Fibroblast of lung (primary cell): ENCODE measurements at regions not wholly inside any gene's neighbourhood (a gene's known extent, or its start where the extent isn't known, plus 50 kb on each side); places are given as distances from the start of the nearest gene placed in this dataset.

Experiments
- DNase-seq, 2 donors: peaks; one replicate each; pipeline versions ENCODE4 v3.0.0 to v3.0.0-alpha.2; 2010; ENCODE audit warnings: low read depth in 2 of 2
- H2AFZ ChIP-seq: 2 replicates; pipeline ENCODE4 v1.5.1; 2012; ENCODE audit warnings: low read length, control low read depth, inconsistent platforms
- H3K27ac ChIP-seq: 2 replicates; pipeline ENCODE4 v1.5.1; 2011; ENCODE audit warnings: low read length, control low read depth; ENCODE audit not compliant: insufficient read depth
- H3K27me3 ChIP-seq: 2 replicates; pipeline ENCODE4 v1.5.1; 2011; ENCODE audit warnings: mild to moderate bottlenecking, low read length; ENCODE audit not compliant: control insufficient read depth, insufficient read depth
- H3K36me3 ChIP-seq: 2 replicates; pipeline ENCODE4 v1.5.1; 2011; ENCODE audit warnings: low read length; ENCODE audit not compliant: control insufficient read depth, insufficient read depth
- H3K4me1 ChIP-seq: 2 replicates; pipeline ENCODE4 v1.5.1; 2011; ENCODE audit warnings: low read length; ENCODE audit not compliant: control insufficient read depth, insufficient read depth; ENCODE audit errors: extremely low read depth
- H3K4me2 ChIP-seq: 2 replicates; pipeline ENCODE4 v1.5.1; 2011; ENCODE audit warnings: low read length, control low read depth; ENCODE audit not compliant: insufficient read depth; ENCODE audit errors: extremely low read depth
- H3K4me3 ChIP-seq, 4 experiments: fragments of 200-600 bp in 1 of 4; sonication (generic) in 1 of 4; replicated peaks in 1 of 4; 2 replicates each; pipeline ENCODE4 v1.5.1; 2011 to 2016; ENCODE audit warnings: low read length in 4 of 4, low read depth in 3 of 4, mild to moderate bottlenecking in 3 of 4, control low read depth in 2 of 4, inconsistent platforms in 1 of 4, mixed read lengths in 1 of 4; ENCODE audit not compliant: insufficient read depth in 1 of 4; ENCODE audit errors: control extremely low read depth in 1 of 4
- H3K79me2 ChIP-seq: 2 replicates; pipeline ENCODE4 v1.5.1; 2012; ENCODE audit warnings: mild to moderate bottlenecking, low read length, inconsistent platforms; ENCODE audit not compliant: control insufficient read depth, insufficient read depth
- H3K9ac ChIP-seq: 2 replicates; pipeline ENCODE4 v1.5.1; 2011; ENCODE audit warnings: mild to moderate bottlenecking, low read length, control low read depth; ENCODE audit not compliant: insufficient read depth
- H3K9me3 ChIP-seq: 2 replicates; pipeline ENCODE4 v1.5.1; 2012; ENCODE audit warnings: low read depth, low read length; ENCODE audit not compliant: control insufficient read depth, insufficient read depth
- H4K20me1 ChIP-seq: 2 replicates; pipeline ENCODE4 v1.5.1; 2011; ENCODE audit warnings: low read length; ENCODE audit not compliant: control insufficient read depth, insufficient read depth; ENCODE audit errors: extremely low read depth
- EZH2 ChIP-seq: IDR thresholded peaks from 2 replicates; pipeline ENCODE4 v1.5.1; 2012; ENCODE audit warnings: low read length, control low read depth, mild to moderate bottlenecking; ENCODE audit errors: missing control alignments
- TF ChIP-seq, protein P1 (sequence below), 2 donors: IDR thresholded peaks in 1 of 2; conservative IDR thresholded peaks in 1 of 2; 1 replicate in 1 of 2; 2 replicates in 1 of 2; pipeline ENCODE4 v1.5.1; 2011 to 2012; ENCODE audit warnings: low read length in 2 of 2, control low read depth in 1 of 2, inconsistent platforms in 1 of 2, low read depth in 1 of 2, mild to moderate bottlenecking in 1 of 2

DNA sequence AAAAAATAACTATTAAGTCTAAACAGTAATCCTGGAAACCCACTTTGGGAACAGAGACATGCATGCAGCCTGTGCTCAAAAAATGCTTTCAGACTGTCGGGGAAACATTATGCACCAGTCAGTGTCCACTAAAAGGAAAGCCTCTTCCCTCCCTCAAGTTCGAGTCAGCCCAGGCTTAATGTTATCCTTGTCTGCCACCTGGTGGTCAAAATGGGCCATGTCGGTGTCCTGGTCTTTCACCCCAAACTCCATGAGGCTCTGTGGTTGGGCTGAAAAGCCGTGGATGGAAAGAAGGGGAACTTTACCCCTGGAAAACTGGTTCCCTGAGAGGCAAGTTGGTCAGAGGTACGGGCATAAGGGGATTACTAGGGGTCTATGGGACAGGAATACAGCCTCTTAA is 88.4 kb upstream of the ZNF492 start:
- Histone ChIP-seq H4K20me1 (no peaks in the 10 kb centered on the region), H3K4me1 (no peaks in the 10 kb centered on the region), H2AFZ (no peak overlapping the region), H3K4me3 (no peak overlapping the region), H3K9ac (no peak overlapping the region), H3K27ac (no peak overlapping the region), H3K36me3 (no peaks in the 10 kb centered on the region), H3K79me2 (no peaks in the 10 kb centered on the region), H3K9me3 (no peaks in the 10 kb centered on the region), H3K27me3 (no peaks in the 10 kb centered on the region), H3K4me2 (no peak overlapping the region)
- DNase-seq = peak in 1 of 2 donors; percentile 0
- no peak for TF ChIP-seq EZH2
- TF ChIP-seq, protein P1, sequence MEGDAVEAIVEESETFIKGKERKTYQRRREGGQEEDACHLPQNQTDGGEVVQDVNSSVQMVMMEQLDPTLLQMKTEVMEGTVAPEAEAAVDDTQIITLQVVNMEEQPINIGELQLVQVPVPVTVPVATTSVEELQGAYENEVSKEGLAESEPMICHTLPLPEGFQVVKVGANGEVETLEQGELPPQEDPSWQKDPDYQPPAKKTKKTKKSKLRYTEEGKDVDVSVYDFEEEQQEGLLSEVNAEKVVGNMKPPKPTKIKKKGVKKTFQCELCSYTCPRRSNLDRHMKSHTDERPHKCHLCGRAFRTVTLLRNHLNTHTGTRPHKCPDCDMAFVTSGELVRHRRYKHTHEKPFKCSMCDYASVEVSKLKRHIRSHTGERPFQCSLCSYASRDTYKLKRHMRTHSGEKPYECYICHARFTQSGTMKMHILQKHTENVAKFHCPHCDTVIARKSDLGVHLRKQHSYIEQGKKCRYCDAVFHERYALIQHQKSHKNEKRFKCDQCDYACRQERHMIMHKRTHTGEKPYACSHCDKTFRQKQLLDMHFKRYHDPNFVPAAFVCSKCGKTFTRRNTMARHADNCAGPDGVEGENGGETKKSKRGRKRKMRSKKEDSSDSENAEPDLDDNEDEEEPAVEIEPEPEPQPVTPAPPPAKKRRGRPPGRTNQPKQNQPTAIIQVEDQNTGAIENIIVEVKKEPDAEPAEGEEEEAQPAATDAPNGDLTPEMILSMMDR (conservative IDR thresholded peaks at IDR 0.05 in 1 of 2, IDR thresholded peaks at IDR 0.05 in 1 of 2; ENCODE audit: low read depth in 1 of 2, low read length in 2 of 2) = peak in 1 of 2 donors; percentile 10

DNA sequence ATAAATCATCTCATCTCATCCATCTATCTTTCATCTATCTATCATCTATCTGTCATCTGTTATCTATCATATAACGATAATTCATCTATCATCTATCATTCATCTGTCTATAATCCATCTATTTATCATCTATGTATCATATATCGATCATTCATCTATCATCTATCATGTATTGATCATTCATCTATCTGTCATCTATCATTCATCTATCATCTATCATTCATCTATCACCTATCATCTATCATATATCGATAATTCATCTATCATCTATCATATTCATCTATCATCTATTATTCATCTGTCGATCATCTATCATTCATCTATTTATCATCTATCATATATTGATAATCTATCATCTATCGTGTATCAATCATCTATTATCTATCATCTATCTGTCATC is 100.4 kb upstream of the ZNF492 start:
- no peak for TF ChIP-seq EZH2
- TF ChIP-seq, protein P1 (conservative IDR thresholded peaks at IDR 0.05 in 1 of 2, IDR thresholded peaks at IDR 0.05 in 1 of 2; ENCODE audit: low read depth in 1 of 2, low read length in 2 of 2) = no peak
- Histone ChIP-seq H2AFZ (no peak overlapping the region), H3K9ac (no peak overlapping the region), H3K9me3 (no peaks in the 10 kb centered on the region), H3K4me1 (no peaks in the 10 kb centered on the region), H3K4me2 (no peak overlapping the region), H4K20me1 (no peaks in the 10 kb centered on the region), H3K4me3 (no peak overlapping the region), H3K79me2 (no peaks in the 10 kb centered on the region), H3K27ac (no peak overlapping the region), H3K27me3 (no peaks in the 10 kb centered on the region), H3K36me3 (no peaks in the 10 kb centered on the region)
- no peak for DNase-seq

DNA sequence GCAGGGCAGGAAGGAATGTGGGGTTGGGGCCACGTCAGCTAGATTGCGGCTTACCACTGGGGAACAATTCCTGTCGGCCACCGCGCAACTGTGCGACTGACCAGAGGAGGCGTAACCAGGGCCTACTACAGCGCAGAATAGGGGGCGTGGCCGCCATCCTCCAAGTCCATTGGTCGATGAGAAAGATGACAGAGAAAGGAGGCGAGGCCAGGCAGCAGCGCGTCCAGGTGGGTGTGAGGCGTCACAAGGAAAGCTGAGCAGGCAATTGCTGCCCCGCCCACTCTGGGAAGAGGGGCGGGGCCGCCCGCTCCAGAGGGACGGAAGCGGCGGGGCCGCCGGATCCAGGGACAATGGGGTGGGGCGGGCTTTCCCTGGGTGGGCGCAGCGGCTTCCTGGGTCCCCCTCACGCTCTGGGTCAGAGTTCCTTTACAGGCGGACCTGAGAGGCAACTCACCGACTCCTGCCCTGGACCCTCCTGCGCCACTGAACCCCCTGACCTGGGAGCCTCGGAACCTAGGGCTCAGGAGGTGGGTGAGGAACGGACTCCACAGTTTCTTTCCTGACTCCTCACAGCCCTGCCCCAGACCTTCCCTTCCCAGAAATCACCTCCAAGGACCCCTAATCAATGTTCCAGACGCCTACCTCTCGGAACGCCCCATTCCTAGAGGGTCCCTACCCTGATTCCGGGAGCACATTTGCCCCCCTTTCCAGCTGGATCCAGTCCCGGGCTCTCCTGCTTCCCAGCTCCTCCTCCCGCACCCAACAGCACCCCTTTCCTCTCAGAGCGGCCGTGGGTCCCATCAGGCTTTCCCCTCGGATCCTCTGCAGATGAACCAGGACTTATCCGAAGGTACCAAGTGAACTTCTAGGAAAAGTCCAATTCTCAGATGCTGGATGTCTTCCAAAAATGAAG is 101.5 kb upstream of the ZNF492 start:
- Histone ChIP-seq H3K4me3 (no peak overlapping the region), H3K9ac (no peak overlapping the region), H4K20me1 (no peaks in the 10 kb centered on the region), H3K4me1 (no peaks in the 10 kb centered on the region), H3K27ac (no peak overlapping the region), H3K79me2 (no peaks in the 10 kb centered on the region), H2AFZ (no peak overlapping the region), H3K9me3 (no peaks in the 10 kb centered on the region), H3K36me3 (no peaks in the 10 kb centered on the region), H3K4me2 (no peak overlapping the region), H3K27me3 (no peaks in the 10 kb centered on the region)
- TF ChIP-seq EZH2 = no peak
- TF ChIP-seq, protein P1 (conservative IDR thresholded peaks at IDR 0.05 in 1 of 2, IDR thresholded peaks at IDR 0.05 in 1 of 2; ENCODE audit: low read depth in 1 of 2, low read length in 2 of 2) = no peak
- no peak for DNase-seq
